ENCODE measurements at regions not wholly inside any gene's neighbourhood (a gene's known extent, or its start where the extent isn't known, plus 50 kb on each side); places are given as distances from the start of the nearest gene placed in this dataset.

DNA sequence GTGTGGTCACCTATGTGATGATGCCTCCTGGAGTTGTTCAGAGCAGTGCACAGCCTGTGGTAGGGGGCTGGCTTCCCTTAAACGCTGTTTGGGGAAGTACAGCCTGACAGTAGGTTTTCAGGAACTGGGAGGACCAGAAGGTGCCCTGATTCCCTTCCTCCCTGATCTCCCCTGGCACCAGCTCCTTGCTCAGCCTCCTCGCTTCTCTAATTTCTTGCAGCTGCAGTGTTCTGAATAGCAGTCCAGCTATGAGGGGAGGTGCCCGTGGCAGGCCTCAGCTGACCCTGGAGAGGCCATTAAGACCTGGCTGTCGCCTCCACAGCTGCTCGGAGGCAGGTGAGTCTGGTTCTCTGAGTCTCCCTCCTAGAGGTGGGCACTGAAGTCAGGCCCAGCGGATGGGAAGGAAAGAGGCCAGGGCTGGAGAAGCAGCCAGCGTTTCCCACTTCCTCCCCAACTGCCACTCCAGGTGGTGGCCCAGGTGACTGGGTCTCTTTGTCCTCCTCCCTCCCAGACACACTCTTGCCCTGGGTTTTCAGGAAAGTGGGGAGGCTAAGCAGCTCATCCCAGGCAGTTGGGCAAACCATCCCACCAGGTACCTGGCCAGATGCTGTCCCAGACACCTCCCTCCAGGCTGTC is 52.0 kb upstream of the RPL11 start:
- no peak for DNase-seq

GRCh38 chr1:23638786-23639241 is 52.8 kb upstream of the RPL11 start:
- no peak for DNase-seq

- DNase-seq = no peak
Measured at GRCh38 chr1:23638188-23638619, 53.4 kb upstream of the RPL11 start.

DNA sequence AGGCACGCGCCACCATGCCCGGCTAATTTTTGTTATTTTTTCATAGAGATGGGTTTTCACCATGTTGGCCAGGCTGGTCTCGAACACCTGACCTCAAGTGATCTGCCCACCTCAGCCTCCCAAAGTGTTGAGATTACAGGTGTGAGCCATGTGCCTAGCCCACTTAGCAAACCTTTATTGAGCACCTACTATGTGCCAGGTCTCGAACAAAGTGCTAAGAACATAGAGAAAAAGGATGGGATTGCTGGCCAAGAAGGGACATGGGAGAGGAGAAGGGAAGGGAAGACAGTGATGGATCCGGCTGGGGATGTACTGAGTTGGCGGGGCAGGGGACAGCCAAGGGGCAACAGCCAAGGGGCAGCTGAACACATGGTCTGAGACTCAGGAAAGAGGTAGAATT is 55.6 kb upstream of the RPL11 start:
- no peak for DNase-seq

GRCh38 chr1:23634840-23635651 is 56.6 kb upstream of the RPL11 start:
- DNase-seq = peak; percentile 63

DNA sequence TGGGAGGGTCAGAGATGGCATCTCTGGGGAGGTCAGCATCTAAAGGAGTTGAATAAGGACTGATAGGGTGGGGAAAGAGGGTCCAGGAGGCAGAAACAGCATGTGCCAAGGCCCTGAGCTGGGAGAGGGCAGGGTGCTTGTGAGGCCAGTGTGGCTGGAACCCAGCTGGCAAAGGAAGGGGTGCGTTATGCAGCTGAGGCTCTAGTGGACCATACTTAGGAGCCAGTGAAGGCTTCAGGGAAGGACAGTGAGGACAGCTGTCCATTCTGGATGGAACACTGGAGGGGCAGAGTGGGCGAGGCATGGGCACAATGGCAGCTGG is 57.1 kb upstream of the RPL11 start:
- DNase-seq = no peak

DNA sequence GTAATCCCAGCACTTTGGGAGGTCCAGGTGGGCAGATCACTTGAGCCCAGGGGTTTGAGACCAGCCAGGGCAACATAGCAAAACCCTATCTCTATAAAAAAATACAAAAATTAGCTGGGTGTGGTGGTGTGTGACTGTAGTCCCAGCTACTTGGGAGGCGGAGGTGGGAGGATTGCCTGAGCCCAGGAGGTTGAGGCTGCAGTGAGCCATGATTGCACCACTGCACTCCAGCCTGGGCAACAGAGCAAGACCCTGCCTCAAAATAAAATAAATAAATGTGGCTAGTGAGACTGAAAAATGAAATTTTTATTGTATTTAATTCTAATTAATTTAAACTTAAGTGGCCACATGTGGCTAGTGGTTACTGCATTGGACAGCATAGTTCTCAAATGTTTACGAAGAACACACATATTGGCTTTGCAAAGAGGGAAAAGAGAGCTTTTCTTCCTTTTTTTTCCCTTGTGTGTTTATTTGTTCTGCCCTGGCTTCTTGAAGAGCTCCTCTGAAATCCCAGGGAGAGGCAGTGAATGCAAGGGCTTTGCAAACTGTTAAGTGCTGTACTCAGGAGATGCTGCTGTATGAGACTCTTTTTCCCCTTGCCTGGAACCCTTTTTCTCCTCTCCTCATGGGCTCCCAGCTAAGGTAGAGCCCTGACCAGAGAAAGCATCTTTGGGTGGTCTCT is 59.0 kb upstream of the RPL11 start:
- DNase-seq = no peak

DNA sequence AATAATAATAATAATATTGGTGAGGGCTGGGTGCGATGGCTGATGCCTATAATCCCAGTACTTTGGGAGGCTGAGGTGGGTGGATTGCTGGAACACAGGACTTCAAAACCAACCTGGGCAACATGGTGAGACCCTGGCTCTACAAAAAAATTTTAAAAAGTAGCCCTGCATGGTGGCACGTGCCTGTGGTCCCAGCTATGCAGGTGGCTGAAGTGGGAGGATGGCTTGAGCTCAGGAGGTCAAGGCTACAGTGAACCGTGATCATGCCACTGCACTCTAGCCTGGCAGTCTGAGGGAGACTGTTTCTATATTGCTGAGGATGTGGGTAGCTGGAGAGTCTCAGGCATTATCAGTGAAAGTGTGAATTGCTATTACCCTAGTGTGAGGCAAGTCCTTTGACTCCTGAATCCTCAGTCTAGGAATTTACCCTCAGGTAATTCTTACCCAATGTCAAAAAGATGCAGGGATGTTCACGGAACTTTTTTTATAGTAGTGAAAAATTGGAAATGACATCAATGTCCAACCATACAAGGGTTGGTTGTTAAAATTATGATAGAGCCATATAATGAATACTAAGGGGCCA is 61.8 kb upstream of the RPL11 start:
- no peak for DNase-seq

- DNase-seq = peak; percentile 36
Measured at GRCh38 chr1:23628951-23629387, 62.6 kb upstream of the RPL11 start.

GRCh38 chr1:23627069-23627735 is 64.4 kb upstream of the RPL11 start:
- peak; percentile 39 for DNase-seq

GRCh38 chr1:23625929-23626535 is 65.6 kb upstream of the RPL11 start:
- DNase-seq = no peak

DNA sequence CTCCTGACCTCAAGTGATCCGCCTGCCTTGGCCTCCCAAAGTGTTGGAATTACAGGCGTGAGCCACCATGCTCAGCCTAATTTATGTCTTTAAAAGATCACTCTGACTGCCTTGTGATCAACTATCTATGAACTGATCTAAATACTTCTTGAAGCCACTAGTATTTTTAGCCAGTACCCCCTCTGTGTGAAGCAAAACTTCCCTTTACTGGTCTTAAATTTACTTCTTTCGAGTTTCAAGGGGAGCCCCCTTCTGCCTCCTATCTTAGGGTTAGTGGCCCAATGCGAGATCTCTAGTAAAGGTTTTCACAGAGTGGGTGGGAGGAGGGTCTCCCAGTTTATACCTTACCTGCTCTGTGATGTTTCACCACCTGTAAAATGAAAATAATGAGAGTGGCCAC is 66.1 kb upstream of the RPL11 start:
- DNase-seq = no peak

GRCh38 chr1:23624440-23624839 is 65.1 kb upstream of the ID3 start:
- DNase-seq = no peak

DNA sequence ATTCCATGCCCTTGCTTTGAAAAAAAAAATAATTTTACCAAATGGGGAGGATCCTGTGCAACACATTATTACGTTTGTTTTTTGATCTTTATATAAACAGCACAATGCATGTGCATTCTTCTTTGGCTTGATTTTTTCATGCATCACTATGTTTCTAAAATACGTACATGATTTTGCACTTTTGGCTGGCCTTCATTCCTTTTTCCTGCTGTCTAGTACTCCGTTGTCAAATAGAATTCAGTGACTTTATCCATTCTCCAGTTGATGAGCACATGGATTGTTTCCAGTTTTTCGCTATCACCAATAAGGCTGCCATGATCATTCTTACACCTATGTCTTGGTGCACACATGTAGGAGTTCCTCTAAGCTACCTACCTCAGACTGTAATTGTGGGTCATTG is 63.0 kb upstream of the ID3 start:
- DNase-seq = no peak

DNA sequence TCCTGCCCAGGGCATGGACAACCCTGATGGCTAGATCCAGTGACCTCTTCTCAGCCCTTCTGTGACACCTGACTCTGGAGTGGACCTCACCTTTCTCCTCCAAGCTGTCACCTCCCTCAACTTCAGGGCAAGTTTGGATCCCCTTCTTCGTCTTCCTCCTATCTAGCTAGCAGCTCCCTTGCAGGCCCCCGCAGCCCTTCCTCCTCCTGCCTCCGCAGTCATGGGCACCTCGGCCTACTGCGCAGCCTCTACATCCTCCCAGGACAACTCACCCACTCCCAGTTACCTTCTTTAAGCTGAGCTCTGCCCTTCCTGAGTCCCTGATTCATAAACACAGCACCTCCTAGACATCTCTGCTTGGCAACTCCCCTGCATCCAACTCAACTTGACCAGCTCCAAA is 61.3 kb upstream of the ID3 start:
- DNase-seq = no peak

DNA sequence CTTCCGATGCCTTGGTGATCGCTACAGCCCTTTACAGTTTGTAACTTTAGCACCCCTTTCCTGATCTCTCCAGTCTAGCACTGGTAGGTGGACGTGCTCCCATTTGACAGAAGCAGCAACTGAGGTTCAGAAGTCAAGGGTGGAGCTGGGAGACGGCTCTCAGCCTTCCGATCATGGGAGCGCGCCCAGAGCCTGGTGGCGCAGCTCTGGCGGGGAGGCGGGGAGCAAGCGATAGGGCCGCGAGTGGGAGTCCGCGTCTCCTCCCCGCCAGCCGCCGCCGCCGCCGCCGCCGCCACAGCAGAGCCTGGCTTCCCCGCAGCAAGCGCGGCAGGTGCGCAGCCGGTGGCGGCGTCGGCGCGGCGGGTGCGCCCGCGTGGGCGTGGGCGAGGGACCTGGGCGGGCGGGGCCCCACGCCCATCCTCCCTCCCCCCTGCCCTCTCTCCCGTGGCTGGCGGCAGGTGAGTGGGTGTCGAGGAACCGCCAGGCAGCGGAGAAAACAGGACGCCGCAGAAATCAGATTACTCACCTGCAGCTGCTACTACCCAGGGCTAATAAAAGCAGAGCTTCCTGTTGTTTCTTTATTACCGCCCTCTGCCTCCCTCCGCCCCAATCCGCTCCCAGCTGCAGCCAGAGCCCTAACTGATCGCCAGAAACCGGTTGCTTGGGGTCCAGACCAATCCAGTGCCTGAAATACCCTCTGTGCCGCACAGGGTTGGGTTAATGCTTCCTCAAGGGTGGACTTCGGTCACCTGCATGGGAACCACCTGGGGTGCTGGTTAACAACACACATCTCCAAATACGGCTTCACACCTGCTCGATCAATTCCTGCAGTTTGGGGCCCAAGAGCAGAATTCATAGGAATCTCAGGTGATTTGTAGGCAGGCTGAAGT is 60.2 kb upstream of the ID3 start:
- peak; percentile 90 for DNase-seq

- no peak for DNase-seq
Measured at GRCh38 chr1:23618586-23619083, 59.3 kb upstream of the ID3 start.

GRCh38 chr1:23617084-23617521 is 57.8 kb upstream of the ID3 start:
- DNase-seq = no peak

GRCh38 chr1:23616292-23616824 is 57.1 kb upstream of the ID3 start:
- no peak for DNase-seq

DNA sequence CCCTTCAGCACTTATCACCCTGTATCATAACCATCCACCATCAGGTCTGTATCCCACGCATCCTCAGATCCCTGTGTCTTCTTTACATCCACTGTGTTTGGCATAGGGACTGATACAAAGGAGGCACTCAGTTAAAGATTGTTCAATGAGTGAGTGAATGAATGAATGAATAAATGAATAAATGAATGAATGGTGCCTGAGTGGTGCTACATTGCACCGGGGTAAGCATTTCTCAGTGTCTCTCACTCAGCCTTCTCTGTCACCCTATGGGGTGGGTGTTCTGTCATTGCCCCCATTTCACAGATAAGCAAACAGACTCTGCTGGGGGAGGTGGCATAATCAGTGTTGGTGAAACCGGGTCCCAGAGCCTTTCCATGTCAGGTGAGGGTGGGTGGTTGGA is 56.6 kb upstream of the ID3 start:
- DNase-seq = no peak

DNA sequence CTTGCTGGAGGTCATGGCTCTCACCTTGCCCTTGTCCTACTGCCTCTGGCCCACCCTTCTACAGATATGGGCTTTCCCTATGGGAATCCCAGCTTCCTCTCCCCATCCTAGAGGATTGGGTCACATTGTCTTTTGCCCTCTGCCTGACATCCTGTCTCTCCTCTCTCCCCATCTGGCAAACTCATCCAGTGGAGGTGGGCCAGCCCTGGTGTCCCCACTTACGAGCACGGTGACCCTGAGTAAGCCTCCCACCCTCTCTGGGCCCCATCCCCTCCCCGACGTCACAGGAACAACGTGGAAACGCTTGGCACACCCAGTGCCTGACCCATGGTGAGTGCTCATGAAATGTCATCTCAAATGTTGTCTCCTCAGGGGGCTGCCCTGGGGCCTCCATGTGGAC is 56.1 kb upstream of the ID3 start:
- no peak for DNase-seq
